ENCODE measurements at regions not wholly inside any gene's neighbourhood (a gene's known extent, or its start where the extent isn't known, plus 50 kb on each side); places are given as distances from the start of the nearest gene placed in this dataset.

GRCh38 chr13:26951581-26952177 lies 191.1 kb upstream of the GPR12 start:
- DNase-seq, result no peak
- H3K4ac ChIP-seq (ENCODE audit: low read depth in 1 of 2, low read length in 2 of 2), result no peak overlapping the region
- H2AK5ac ChIP-seq (ENCODE audit: low read length, severe bottlenecking), result no peak overlapping the region
- H4K8ac ChIP-seq (ENCODE audit: low read length), result no peak overlapping the region
- no peak overlapping the region for H2BK12ac ChIP-seq (ENCODE audit: low read length in 2 of 2)
- no peak overlapping the region for H3K4me3 ChIP-seq (ENCODE audit: insufficient read depth in 1 of 2, low read depth in 1 of 2, low read length in 2 of 2)
- no peak overlapping the region for H3K23ac ChIP-seq (ENCODE audit: low read length in 2 of 2)
- H3K27ac ChIP-seq (ENCODE audit: low read length, poor library complexity, severe bottlenecking), result no peak overlapping the region
- H4K91ac ChIP-seq (ENCODE audit: low read length), result no peak overlapping the region
- no peak overlapping the region for H2BK120ac ChIP-seq (ENCODE audit: low read depth, low read length)
- peaks cover 38 to 64% of the 10 kb centered on the region in 2 experiments for H3K27me3 ChIP-seq (ENCODE audit: control insufficient read depth in 1 of 2, insufficient read depth in 1 of 2, low read length in 2 of 2)
- no peaks in the 10 kb centered on the region for H3K4me1 ChIP-seq (ENCODE audit: control insufficient read depth, insufficient read depth, low read depth, low read length)
- no peak overlapping the region for H3K18ac ChIP-seq (ENCODE audit: low read depth in 1 of 2, low read length in 2 of 2)
- no peak overlapping the region for H3K9ac ChIP-seq (ENCODE audit: low read length)
- H3K36me3 ChIP-seq (ENCODE audit: control insufficient read depth in 1 of 2, insufficient read depth in 2 of 2, low read depth in 1 of 2, low read length in 2 of 2), result no peaks in the 10 kb centered on the region
- H2BK15ac ChIP-seq (ENCODE audit: low read depth, poor library complexity, severe bottlenecking), result no peak overlapping the region
- no peak overlapping the region for H3K4me2 ChIP-seq (ENCODE audit: low read length, poor library complexity, severe bottlenecking)
- no peaks in the 10 kb centered on the region for H3K79me1 ChIP-seq (replicated peaks; ENCODE audit: low read length, poor library complexity, severe bottlenecking)
- WGBS, result 74% methylated on average over 11 of the region's 12 CpGs
- H3K9me3 ChIP-seq (ENCODE audit: control insufficient read depth, low read length), result no peaks in the 10 kb centered on the region
- no peak overlapping the region for H2AFZ ChIP-seq (ENCODE audit: low read depth, low read length)
- H3K14ac ChIP-seq (ENCODE audit: low read length in 2 of 2), result peak overlapping the region in 1 of 2 experiments; percentile 9
- H2BK5ac ChIP-seq (ENCODE audit: low read depth, low read length, poor library complexity, severe bottlenecking), result no peak overlapping the region

- Histone ChIP-seq H3K4me2 (ENCODE audit: low read length, poor library complexity, severe bottlenecking) (no peak overlapping the region), H3K4me3 (ENCODE audit: insufficient read depth in 1 of 2, low read depth in 1 of 2, low read length in 2 of 2) (no peak overlapping the region), H3K9me3 (ENCODE audit: control insufficient read depth, low read length) (no peaks in the 10 kb centered on the region), H3K18ac (ENCODE audit: low read depth in 1 of 2, low read length in 2 of 2) (no peak overlapping the region), H2BK5ac (ENCODE audit: low read depth, low read length, poor library complexity, severe bottlenecking) (no peak overlapping the region), H3K27me3 (ENCODE audit: control insufficient read depth in 1 of 2, insufficient read depth in 1 of 2, low read length in 2 of 2) (peaks cover 33 to 56% of the 10 kb centered on the region in 2 experiments), H3K14ac (ENCODE audit: low read length in 2 of 2) (no peak overlapping the region), H2BK15ac (ENCODE audit: low read depth, poor library complexity, severe bottlenecking) (no peak overlapping the region), H2BK120ac (ENCODE audit: low read depth, low read length) (no peak overlapping the region), H2BK12ac (ENCODE audit: low read length in 2 of 2) (no peak overlapping the region), H2AK5ac (ENCODE audit: low read length, severe bottlenecking) (no peak overlapping the region), H3K4me1 (ENCODE audit: control insufficient read depth, insufficient read depth, low read depth, low read length) (no peaks in the 10 kb centered on the region), H4K8ac (ENCODE audit: low read length) (no peak overlapping the region), H3K79me1 (replicated peaks; ENCODE audit: low read length, poor library complexity, severe bottlenecking) (no peaks in the 10 kb centered on the region), H4K91ac (ENCODE audit: low read length) (no peak overlapping the region), H3K9ac (ENCODE audit: low read length) (no peak overlapping the region), H3K27ac (ENCODE audit: low read length, poor library complexity, severe bottlenecking) (no peak overlapping the region), H2AFZ (ENCODE audit: low read depth, low read length) (no peak overlapping the region), H3K36me3 (ENCODE audit: control insufficient read depth in 1 of 2, insufficient read depth in 2 of 2, low read depth in 1 of 2, low read length in 2 of 2) (no peaks in the 10 kb centered on the region), H3K4ac (ENCODE audit: low read depth in 1 of 2, low read length in 2 of 2) (no peak overlapping the region), H3K23ac (ENCODE audit: low read length in 2 of 2) (no peak overlapping the region)
- DNase-seq, result no peak
- 93% methylated on average over 17 of the region's 17 CpGs for WGBS
These were observed 190.4 kb upstream of the GPR12 start for GRCh38 chr13:26950968-26951367.

GRCh38 chr13:26950546-26950945 lies 190.0 kb upstream of the GPR12 start:
- Histone ChIP-seq H3K18ac (ENCODE audit: low read depth in 1 of 2, low read length in 2 of 2) (peak overlapping the region in 1 of 2 experiments; percentile 58), H4K8ac (ENCODE audit: low read length) (no peak overlapping the region), H3K4me3 (ENCODE audit: insufficient read depth in 1 of 2, low read depth in 1 of 2, low read length in 2 of 2) (no peak overlapping the region), H2BK15ac (ENCODE audit: low read depth, poor library complexity, severe bottlenecking) (no peak overlapping the region), H2BK5ac (ENCODE audit: low read depth, low read length, poor library complexity, severe bottlenecking) (no peak overlapping the region), H4K91ac (ENCODE audit: low read length) (peak overlapping the region; percentile 66), H3K9me3 (ENCODE audit: control insufficient read depth, low read length) (no peaks in the 10 kb centered on the region), H3K23ac (ENCODE audit: low read length in 2 of 2) (no peak overlapping the region), H3K14ac (ENCODE audit: low read length in 2 of 2) (peak overlapping the region in 1 of 2 experiments; percentile 11), H3K4me1 (ENCODE audit: control insufficient read depth, insufficient read depth, low read depth, low read length) (no peaks in the 10 kb centered on the region), H3K27me3 (ENCODE audit: control insufficient read depth in 1 of 2, insufficient read depth in 1 of 2, low read length in 2 of 2) (peaks cover 33 to 52% of the 10 kb centered on the region in 2 experiments), H3K4me2 (ENCODE audit: low read length, poor library complexity, severe bottlenecking) (no peak overlapping the region), H3K79me1 (replicated peaks; ENCODE audit: low read length, poor library complexity, severe bottlenecking) (no peaks in the 10 kb centered on the region), H2BK120ac (ENCODE audit: low read depth, low read length) (no peak overlapping the region), H2AK5ac (ENCODE audit: low read length, severe bottlenecking) (no peak overlapping the region), H2AFZ (ENCODE audit: low read depth, low read length) (no peak overlapping the region), H3K36me3 (ENCODE audit: control insufficient read depth in 1 of 2, insufficient read depth in 2 of 2, low read depth in 1 of 2, low read length in 2 of 2) (no peaks in the 10 kb centered on the region), H3K27ac (ENCODE audit: low read length, poor library complexity, severe bottlenecking) (no peak overlapping the region), H3K4ac (ENCODE audit: low read depth in 1 of 2, low read length in 2 of 2) (no peak overlapping the region), H2BK12ac (ENCODE audit: low read length in 2 of 2) (peak overlapping the region in 1 of 2 experiments; percentile 3), H3K9ac (ENCODE audit: low read length) (no peak overlapping the region)
- 82% methylated on average over 10 of the region's 10 CpGs for WGBS
- DNase-seq, result no peak

GRCh38 chr13:26949701-26950502 lies 189.3 kb upstream of the GPR12 start:
- H3K14ac ChIP-seq (ENCODE audit: low read length in 2 of 2), result no peak overlapping the region
- no peaks in the 10 kb centered on the region for H3K36me3 ChIP-seq (ENCODE audit: control insufficient read depth in 1 of 2, insufficient read depth in 2 of 2, low read depth in 1 of 2, low read length in 2 of 2)
- H2BK15ac ChIP-seq (ENCODE audit: low read depth, poor library complexity, severe bottlenecking), result no peak overlapping the region
- no peaks in the 10 kb centered on the region for H3K9me3 ChIP-seq (ENCODE audit: control insufficient read depth, low read length)
- H3K4me2 ChIP-seq (ENCODE audit: low read length, poor library complexity, severe bottlenecking), result no peak overlapping the region
- no peak overlapping the region for H4K91ac ChIP-seq (ENCODE audit: low read length)
- no peak overlapping the region for H3K4ac ChIP-seq (ENCODE audit: low read depth in 1 of 2, low read length in 2 of 2)
- H3K4me1 ChIP-seq (ENCODE audit: control insufficient read depth, insufficient read depth, low read depth, low read length), result no peaks in the 10 kb centered on the region
- no peak overlapping the region for H3K9ac ChIP-seq (ENCODE audit: low read length)
- H2BK5ac ChIP-seq (ENCODE audit: low read depth, low read length, poor library complexity, severe bottlenecking), result no peak overlapping the region
- no peak overlapping the region for H2AK5ac ChIP-seq (ENCODE audit: low read length, severe bottlenecking)
- H3K23ac ChIP-seq (ENCODE audit: low read length in 2 of 2), result no peak overlapping the region
- no peak overlapping the region for H4K8ac ChIP-seq (ENCODE audit: low read length)
- no peak overlapping the region for H3K27ac ChIP-seq (ENCODE audit: low read length, poor library complexity, severe bottlenecking)
- DNase-seq, result no peak
- H3K79me1 ChIP-seq (replicated peaks; ENCODE audit: low read length, poor library complexity, severe bottlenecking), result no peaks in the 10 kb centered on the region
- no peak overlapping the region for H2BK120ac ChIP-seq (ENCODE audit: low read depth, low read length)
- H3K18ac ChIP-seq (ENCODE audit: low read depth in 1 of 2, low read length in 2 of 2), result no peak overlapping the region
- peaks cover 27 to 46% of the 10 kb centered on the region in 2 experiments for H3K27me3 ChIP-seq (ENCODE audit: control insufficient read depth in 1 of 2, insufficient read depth in 1 of 2, low read length in 2 of 2)
- 55% methylated on average over 9 of the region's 14 CpGs for WGBS
- no peak overlapping the region for H2AFZ ChIP-seq (ENCODE audit: low read depth, low read length)
- no peak overlapping the region for H2BK12ac ChIP-seq (ENCODE audit: low read length in 2 of 2)
- no peak overlapping the region for H3K4me3 ChIP-seq (ENCODE audit: insufficient read depth in 1 of 2, low read depth in 1 of 2, low read length in 2 of 2)
